ENCODE measurements at regions not wholly inside any gene's neighbourhood (a gene's known extent, or its start where the extent isn't known, plus 50 kb on each side); places are given as distances from the start of the nearest gene placed in this dataset.

DNA sequence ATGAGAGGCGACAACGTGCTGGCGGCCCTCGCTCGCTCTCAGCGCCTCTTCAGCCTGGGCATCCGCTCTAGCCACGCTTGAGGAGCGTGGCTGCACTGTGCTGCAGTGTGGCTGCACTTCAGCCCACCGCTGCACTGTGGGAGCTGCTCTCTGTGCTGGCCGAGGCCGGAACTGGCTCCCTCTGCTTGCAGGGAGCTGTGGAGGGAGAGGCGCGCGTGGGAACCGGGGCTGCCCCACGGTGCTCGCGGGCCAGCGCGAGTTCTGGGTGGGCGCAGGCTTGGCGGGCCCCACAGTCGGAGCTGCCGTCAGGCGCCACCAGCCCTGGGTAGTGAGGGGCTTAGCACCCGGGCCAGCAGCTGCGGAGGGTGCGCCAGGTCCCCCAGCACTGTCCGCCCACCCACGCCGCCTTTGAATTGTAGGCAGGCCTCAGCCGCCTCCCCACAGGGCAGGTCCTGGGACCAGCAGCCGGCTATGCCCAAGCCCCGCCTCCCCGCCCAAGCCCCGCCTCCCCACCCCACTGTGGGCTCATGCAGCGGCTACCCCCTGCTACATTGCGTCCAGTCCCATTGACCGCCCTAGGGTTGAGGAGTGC, 974.2 kb downstream of the FSCB start:
- no peak overlapping the region for H3K27ac ChIP-seq (ENCODE audit: low read depth in 2 of 2, low read length in 2 of 2)
- no peaks in the 10 kb centered on the region for H3K27me3 ChIP-seq (ENCODE audit: control insufficient read depth, insufficient read depth, low read length)
- FAIRE-seq (no peak), DNase-seq (peak in 1 of 5 donors; percentile 64)
- H3K4me1 ChIP-seq (ENCODE audit: control insufficient read depth in 2 of 3, insufficient read depth in 2 of 3, low read depth in 1 of 3, low read length in 3 of 3): no peaks in the 10 kb centered on the region
- no peaks in the 10 kb centered on the region for H3K9me3 ChIP-seq (ENCODE audit: control insufficient read depth in 2 of 3, insufficient read depth in 1 of 3, low read length in 3 of 3)
- intact Hi-C loops (cut with DNase I): no loop called here
- H3K36me3 ChIP-seq (ENCODE audit: control insufficient read depth in 2 of 3, insufficient read depth in 3 of 3, low read length in 3 of 3): no peaks in the 10 kb centered on the region
- TF ChIP-seq, protein P1, sequence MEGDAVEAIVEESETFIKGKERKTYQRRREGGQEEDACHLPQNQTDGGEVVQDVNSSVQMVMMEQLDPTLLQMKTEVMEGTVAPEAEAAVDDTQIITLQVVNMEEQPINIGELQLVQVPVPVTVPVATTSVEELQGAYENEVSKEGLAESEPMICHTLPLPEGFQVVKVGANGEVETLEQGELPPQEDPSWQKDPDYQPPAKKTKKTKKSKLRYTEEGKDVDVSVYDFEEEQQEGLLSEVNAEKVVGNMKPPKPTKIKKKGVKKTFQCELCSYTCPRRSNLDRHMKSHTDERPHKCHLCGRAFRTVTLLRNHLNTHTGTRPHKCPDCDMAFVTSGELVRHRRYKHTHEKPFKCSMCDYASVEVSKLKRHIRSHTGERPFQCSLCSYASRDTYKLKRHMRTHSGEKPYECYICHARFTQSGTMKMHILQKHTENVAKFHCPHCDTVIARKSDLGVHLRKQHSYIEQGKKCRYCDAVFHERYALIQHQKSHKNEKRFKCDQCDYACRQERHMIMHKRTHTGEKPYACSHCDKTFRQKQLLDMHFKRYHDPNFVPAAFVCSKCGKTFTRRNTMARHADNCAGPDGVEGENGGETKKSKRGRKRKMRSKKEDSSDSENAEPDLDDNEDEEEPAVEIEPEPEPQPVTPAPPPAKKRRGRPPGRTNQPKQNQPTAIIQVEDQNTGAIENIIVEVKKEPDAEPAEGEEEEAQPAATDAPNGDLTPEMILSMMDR (IDR thresholded peaks at IDR 0.05; ENCODE audit: borderline replicate concordance, extremely low read depth, insufficient read depth): no peak
- H3K9ac ChIP-seq (ENCODE audit: low read length in 3 of 3): no peak overlapping the region
- no peak overlapping the region for H3K4me3 ChIP-seq (ENCODE audit: low read length in 3 of 3)

DNA sequence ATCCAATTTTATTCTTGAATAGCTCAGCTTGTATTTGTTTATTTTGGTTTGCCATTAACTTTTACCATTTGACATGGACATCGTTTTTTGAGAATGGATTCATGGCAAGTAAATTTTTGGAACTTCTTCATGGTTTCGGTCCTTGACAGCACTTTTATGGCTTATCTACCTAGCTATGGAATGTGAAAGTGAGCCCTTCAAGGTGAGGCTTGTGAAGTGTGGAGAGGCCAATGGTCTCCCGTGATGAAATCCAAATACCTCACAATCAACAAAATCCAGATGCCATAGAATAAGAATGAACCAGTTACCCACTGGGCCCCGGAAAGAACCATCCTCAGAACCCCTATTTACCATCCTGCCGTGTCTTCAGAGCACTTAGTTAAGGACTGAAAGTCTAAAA, 978.8 kb downstream of the FSCB start:
- intact Hi-C loops (cut with DNase I): no loop called here
- Histone ChIP-seq H3K9me3 (ENCODE audit: control insufficient read depth in 2 of 3, insufficient read depth in 1 of 3, low read length in 3 of 3) (no peaks in the 10 kb centered on the region), H3K4me1 (ENCODE audit: control insufficient read depth in 2 of 3, insufficient read depth in 2 of 3, low read depth in 1 of 3, low read length in 3 of 3) (no peaks in the 10 kb centered on the region), H3K9ac (ENCODE audit: low read length in 3 of 3) (no peak overlapping the region), H3K27me3 (ENCODE audit: control insufficient read depth, insufficient read depth, low read length) (no peaks in the 10 kb centered on the region), H3K27ac (ENCODE audit: low read depth in 2 of 2, low read length in 2 of 2) (no peak overlapping the region), H3K36me3 (ENCODE audit: control insufficient read depth in 2 of 3, insufficient read depth in 3 of 3, low read length in 3 of 3) (no peaks in the 10 kb centered on the region), H3K4me3 (ENCODE audit: low read length in 3 of 3) (no peak overlapping the region)
- TF ChIP-seq, protein P1 (IDR thresholded peaks at IDR 0.05; ENCODE audit: borderline replicate concordance, extremely low read depth, insufficient read depth): no peak
- DNase-seq (no peak), FAIRE-seq (no peak)

DNA sequence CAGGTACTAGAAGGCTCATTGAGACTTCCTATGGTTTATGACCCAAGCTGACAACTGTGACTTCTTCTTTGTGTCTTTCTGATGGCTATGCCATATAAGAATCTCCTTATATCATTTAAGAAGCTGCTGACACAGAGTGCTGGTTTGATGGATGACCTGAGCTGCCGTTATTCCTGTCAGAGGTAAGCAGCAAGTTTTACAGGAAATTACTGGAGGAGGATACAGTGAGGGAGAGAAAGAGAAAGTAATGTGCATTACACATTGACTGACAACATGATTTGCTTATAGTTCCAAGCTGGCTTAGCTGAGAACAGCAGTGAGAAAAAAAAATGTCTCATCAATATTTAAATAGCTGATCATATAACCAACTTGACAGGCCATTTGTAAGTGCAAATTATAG, 981.4 kb downstream of the FSCB start:
- intact Hi-C loops (cut with DNase I): no loop called here
- Histone ChIP-seq H3K4me1 (ENCODE audit: control insufficient read depth in 2 of 3, insufficient read depth in 2 of 3, low read depth in 1 of 3, low read length in 3 of 3) (no peaks in the 10 kb centered on the region), H3K27ac (ENCODE audit: low read depth in 2 of 2, low read length in 2 of 2) (no peak overlapping the region), H3K9me3 (ENCODE audit: control insufficient read depth in 2 of 3, insufficient read depth in 1 of 3, low read length in 3 of 3) (no peaks in the 10 kb centered on the region), H3K4me3 (ENCODE audit: low read length in 3 of 3) (no peak overlapping the region), H3K27me3 (ENCODE audit: control insufficient read depth, insufficient read depth, low read length) (no peaks in the 10 kb centered on the region), H3K9ac (ENCODE audit: low read length in 3 of 3) (no peak overlapping the region), H3K36me3 (ENCODE audit: control insufficient read depth in 2 of 3, insufficient read depth in 3 of 3, low read length in 3 of 3) (no peaks in the 10 kb centered on the region)
- TF ChIP-seq, protein P1 (IDR thresholded peaks at IDR 0.05; ENCODE audit: borderline replicate concordance, extremely low read depth, insufficient read depth): no peak
- FAIRE-seq (no peak), DNase-seq (no peak)

DNA sequence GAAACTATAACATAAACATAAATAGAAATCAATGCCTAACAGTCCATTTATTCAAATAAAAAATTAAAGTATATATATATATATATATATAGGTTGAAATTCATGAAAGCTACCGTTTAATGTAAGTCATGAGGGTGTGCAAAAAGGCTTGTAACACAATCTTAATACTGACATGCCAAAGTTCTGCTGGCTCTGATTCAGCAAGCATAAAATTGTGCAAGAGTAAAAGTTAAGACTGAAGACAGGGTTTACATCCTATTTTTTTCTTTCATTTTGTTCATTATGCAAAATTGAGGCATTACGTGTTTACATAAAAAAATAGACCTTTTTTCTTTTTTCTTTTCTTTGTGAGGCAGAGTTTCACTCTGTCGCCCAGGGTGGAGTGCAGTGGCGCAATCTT, 984.2 kb downstream of the FSCB start:
- DNase-seq (no peak), FAIRE-seq (no peak)
- intact Hi-C loops (cut with DNase I): no loop called here
- TF ChIP-seq, protein P1 (IDR thresholded peaks at IDR 0.05; ENCODE audit: borderline replicate concordance, extremely low read depth, insufficient read depth): no peak
- Histone ChIP-seq H3K36me3 (ENCODE audit: control insufficient read depth in 2 of 3, insufficient read depth in 3 of 3, low read length in 3 of 3) (no peaks in the 10 kb centered on the region), H3K4me1 (ENCODE audit: control insufficient read depth in 2 of 3, insufficient read depth in 2 of 3, low read depth in 1 of 3, low read length in 3 of 3) (no peaks in the 10 kb centered on the region), H3K4me3 (ENCODE audit: low read length in 3 of 3) (no peak overlapping the region), H3K9me3 (ENCODE audit: control insufficient read depth in 2 of 3, insufficient read depth in 1 of 3, low read length in 3 of 3) (no peaks in the 10 kb centered on the region), H3K9ac (ENCODE audit: low read length in 3 of 3) (no peak overlapping the region), H3K27me3 (ENCODE audit: control insufficient read depth, insufficient read depth, low read length) (no peaks in the 10 kb centered on the region), H3K27ac (ENCODE audit: low read depth in 2 of 2, low read length in 2 of 2) (no peak overlapping the region)

Data from kidney (tissue), 13 donors.